H9 (cell line): ENCODE measurements at regions not wholly inside any gene's neighbourhood (a gene's known extent, or its start where the extent isn't known, plus 50 kb on each side); places are given as distances from the start of the nearest gene placed in this dataset.

ENCODE experiments used
- DNase-seq: peaks from one replicate; pipeline ENCODE4 v3.0.0-alpha.2; 2017
- H2AFZ ChIP-seq: one replicate; pipeline ENCODE4 v1.6.1; 2013; ENCODE audit warnings: mild to moderate bottlenecking, low read length, control low read depth, moderate library complexity
- H2AK5ac ChIP-seq: 2 replicates; pipeline ENCODE4 v1.6.1; 2013; ENCODE audit warnings: low read length, control low read depth, mixed read lengths; ENCODE audit not compliant: insufficient read length
- H2BK120ac ChIP-seq: one replicate; pipeline ENCODE4 v1.6.1; 2013; ENCODE audit warnings: low read depth, mild to moderate bottlenecking, low read length, control low read depth, inconsistent platforms; ENCODE audit not compliant: poor library complexity, severe bottlenecking
- H2BK12ac ChIP-seq: 2 replicates; pipeline ENCODE4 v1.6.1; 2013; ENCODE audit warnings: low read length, control low read depth, mixed read lengths, low read depth; ENCODE audit not compliant: insufficient read length
- H2BK15ac ChIP-seq: 2 replicates; pipeline ENCODE4 v1.6.1; 2013; ENCODE audit warnings: low read depth, low read length, control low read depth
- H2BK20ac ChIP-seq: one replicate; pipeline ENCODE4 v1.6.1; 2013; ENCODE audit warnings: low read depth, mild to moderate bottlenecking, low read length, control low read depth, inconsistent platforms; ENCODE audit not compliant: poor library complexity, severe bottlenecking
- H2BK5ac ChIP-seq: 2 replicates; pipeline ENCODE4 v1.6.1; 2013; ENCODE audit warnings: low read length, control low read depth, mixed read lengths; ENCODE audit not compliant: insufficient read length
- H3K14ac ChIP-seq: 2 replicates; pipeline ENCODE4 v1.6.1; 2013; ENCODE audit warnings: low read length, control low read depth; ENCODE audit not compliant: insufficient read depth
- H3K18ac ChIP-seq: 2 replicates; pipeline ENCODE4 v1.6.1; 2013; ENCODE audit warnings: low read depth, mild to moderate bottlenecking, mixed read lengths, low read length, control low read depth; ENCODE audit not compliant: insufficient read length
- H3K23ac ChIP-seq: 2 replicates; pipeline ENCODE4 v1.6.1; 2013; ENCODE audit warnings: low read length, control low read depth, mixed read lengths, low read depth; ENCODE audit not compliant: insufficient read length
- H3K23me2 ChIP-seq: 2 replicates; pipeline ENCODE4 v1.6.1; 2013; ENCODE audit warnings: low read depth, mild to moderate bottlenecking, mixed read lengths, low read length, control low read depth; ENCODE audit not compliant: insufficient read length, poor library complexity, severe bottlenecking
- H3K27ac ChIP-seq: 2 replicates; pipeline ENCODE4 v1.5.1; 2013; ENCODE audit warnings: low read length, control low read depth, mixed read lengths, low read depth; ENCODE audit not compliant: insufficient read length
- H3K27me3 ChIP-seq: 2 replicates; pipeline ENCODE4 v1.6.1; 2013; ENCODE audit warnings: low read length, control low read depth, inconsistent platforms; ENCODE audit not compliant: insufficient read depth
- H3K4ac ChIP-seq: 2 replicates; pipeline ENCODE4 v1.6.1; 2013; ENCODE audit warnings: low read depth, mild to moderate bottlenecking, control low read depth, inconsistent platforms, low read length, moderate library complexity
- H3K4me1 ChIP-seq: 2 replicates; pipeline ENCODE4 v1.6.1; 2013; ENCODE audit warnings: low read length, control low read depth, inconsistent platforms; ENCODE audit not compliant: insufficient read depth
- H3K4me2 ChIP-seq: 2 replicates; pipeline ENCODE4 v1.6.1; 2013; ENCODE audit warnings: low read length, control low read depth, mixed read lengths; ENCODE audit not compliant: insufficient read length, insufficient read depth
- H3K56ac ChIP-seq: 2 replicates; pipeline ENCODE4 v1.6.1; 2013; ENCODE audit warnings: low read depth, mild to moderate bottlenecking, mixed read lengths, low read length, control low read depth; ENCODE audit not compliant: insufficient read length
- H3K79me1 ChIP-seq: 2 replicates; pipeline ENCODE4 v1.6.1; 2013; ENCODE audit warnings: low read depth, mild to moderate bottlenecking, moderate library complexity, low read length, control low read depth, inconsistent platforms; ENCODE audit not compliant: insufficient read depth, poor library complexity, severe bottlenecking
- H3K79me2 ChIP-seq: 2 replicates; pipeline ENCODE4 v1.6.1; 2013; ENCODE audit warnings: low read length, control low read depth, inconsistent platforms; ENCODE audit not compliant: insufficient read depth
- H3K9ac ChIP-seq: 2 replicates; pipeline ENCODE4 v1.6.1; 2013; ENCODE audit warnings: low read length, control low read depth, mixed read lengths; ENCODE audit not compliant: insufficient read length; ENCODE audit errors: extremely low read depth
- H3K9me3 ChIP-seq: one replicate; pipeline ENCODE4 v1.6.1; 2013; ENCODE audit warnings: low read depth, low read length, inconsistent platforms; ENCODE audit not compliant: control insufficient read depth
- H3T11ph ChIP-seq: one replicate; pipeline ENCODE4 v1.6.1; 2013; ENCODE audit warnings: mild to moderate bottlenecking, low read length, control low read depth, inconsistent platforms
- H4K20me1 ChIP-seq: one replicate; pipeline ENCODE4 v1.6.1; 2013; ENCODE audit not compliant: control insufficient read depth, insufficient read length, insufficient read depth
- H4K5ac ChIP-seq: 2 replicates; pipeline ENCODE4 v1.6.1; 2013; ENCODE audit warnings: low read depth, mild to moderate bottlenecking, mixed read lengths, low read length, control low read depth; ENCODE audit not compliant: insufficient read length
- H4K8ac ChIP-seq: replicated peaks from 2 replicates; pipeline ENCODE4 v1.6.1; 2013; ENCODE audit warnings: low read length, control low read depth, mixed read lengths, low read depth; ENCODE audit not compliant: insufficient read length
- H4K91ac ChIP-seq: 2 replicates; pipeline ENCODE4 v1.6.1; 2013; ENCODE audit warnings: low read depth, mild to moderate bottlenecking, moderate library complexity, mixed read lengths, low read length, control low read depth; ENCODE audit not compliant: insufficient read length
- H3K27ac Mint-ChIP-seq, 3 experiments: 2 replicates in 2 of 3; 3 replicates in 1 of 3; pipeline ENCODE4 v1.8.0; 2020 to 2021; ENCODE audit warnings: mixed read lengths in 3 of 3, mild to moderate bottlenecking in 1 of 3, moderate library complexity in 1 of 3
- H3K27me3 Mint-ChIP-seq: 2 replicates; pipeline ENCODE4 v1.8.0; 2021; ENCODE audit warnings: low read depth, mild to moderate bottlenecking, moderate library complexity, mixed read lengths
- H3K36me3 Mint-ChIP-seq, 3 experiments: 2 replicates in 2 of 3; 3 replicates in 1 of 3; pipeline ENCODE4 v1.8.0; 2020 to 2021; ENCODE audit warnings: low read depth in 3 of 3, mixed read lengths in 3 of 3; ENCODE audit not compliant: insufficient read depth in 1 of 3
- H3K4me1 Mint-ChIP-seq, 2 experiments: 2 replicates each; pipeline ENCODE4 v1.8.0; 2020; ENCODE audit warnings: mixed read lengths in 2 of 2
- H3K4me3 Mint-ChIP-seq, 2 experiments: 2 replicates in 1 of 2; 3 replicates in 1 of 2; pipeline ENCODE4 v1.8.0; 2020 to 2021; ENCODE audit warnings: mild to moderate bottlenecking in 2 of 2, mixed read lengths in 2 of 2, moderate library complexity in 1 of 2
- H3K9me3 Mint-ChIP-seq, 2 experiments: 2 replicates in 1 of 2; 3 replicates in 1 of 2; pipeline ENCODE4 v1.8.0; 2020; ENCODE audit warnings: mild to moderate bottlenecking in 2 of 2, mixed read lengths in 2 of 2, moderate library complexity in 1 of 2
- CTCF ChIP-seq: fragments of 200-600 bp; sonication (generic); conservative IDR thresholded peaks from 3 replicates; pipeline ENCODE4 v1.8.0; 2021; ENCODE audit warnings: antibody characterized with exemption, mild to moderate bottlenecking
- WGBS: extraction: QIAGEN DNeasy Blood & Tissue Kit; methylation state at CpG from one replicate; pipeline ENCODE4 v1.1.7; 2013; ENCODE audit warnings: missing lambda C conversion rate, low lambda C conversion rate, mixed read lengths; ENCODE audit not compliant: insufficient read length; ENCODE audit errors: extremely low coverage; 5-methylcytosine and 5-hydroxymethylcytosine counted together

GRCh38 chr3:107068980-107069379, 308.3 kb upstream of the CCDC54 start:
- Mint-ChIP-seq H3K9me3 (peaks cover 4 to 7% of the 10 kb centered on the region in 2 experiments; a peak in 3 of 5 replicates), H3K27ac (no peak overlapping the region), H3K4me3 (no peak overlapping the region), H3K27me3 (no peaks in the 10 kb centered on the region), H3K36me3 (peaks cover 0 to 15% (median 8%) of the 10 kb centered on the region in 3 experiments; a peak in 4 of 7 replicates), H3K4me1 (peaks cover 16 to 18% of the 10 kb centered on the region in 2 experiments)
- Histone ChIP-seq H4K20me1 (no peaks in the 10 kb centered on the region), H2AFZ (no peak overlapping the region), H4K8ac (no peak overlapping the region), H3K79me2 (no peaks in the 10 kb centered on the region), H3K9me3 (no peaks in the 10 kb centered on the region), H3K27me3 (no peaks in the 10 kb centered on the region), H2BK5ac (no peak overlapping the region), H3T11ph (no peak overlapping the region), H3K14ac (no peak overlapping the region), H2BK20ac (no peak overlapping the region), H3K27ac (no peak overlapping the region), H4K5ac (no peak overlapping the region), H3K56ac (no peak overlapping the region), H2BK120ac (no peak overlapping the region), H2AK5ac (no peak overlapping the region), H3K23ac (no peak overlapping the region), H3K79me1 (no peaks in the 10 kb centered on the region), H3K4me2 (no peak overlapping the region), H3K4ac (no peak overlapping the region), H3K18ac (no peak overlapping the region), H4K91ac (no peak overlapping the region), H3K4me1 (no peaks in the 10 kb centered on the region), H2BK12ac (no peak overlapping the region), H2BK15ac (no peak overlapping the region), H3K23me2 (no peaks in the 10 kb centered on the region), H3K9ac (no peak overlapping the region)
- WGBS = no CpG with 5 or more reads among the region's 4 CpGs
- no peak for TF ChIP-seq CTCF
- DNase-seq = no peak
